Upper lobe of left lung (tissue), 6 donors: ENCODE measurements at regions not wholly inside any gene's neighbourhood (a gene's known extent, or its start where the extent isn't known, plus 50 kb on each side); places are given as distances from the start of the nearest gene placed in this dataset.

Source experiments
- ATAC-seq, 2 donors: fragments of 200-7000 bp; cut with Tn5 transposase; one replicate each; pipeline ENCODE4 v1.9.1; 2022; ENCODE audit warnings: mild to moderate bottlenecking in 2 of 2, moderate library complexity in 2 of 2; ENCODE audit not compliant: low FRiP score in 2 of 2
- DNase-seq, 2 donors: peaks; one replicate each; pipeline ENCODE4 v3.0.0-alpha.2; 2019 to 2020
- H3K27ac ChIP-seq, 4 donors: fragments of 200-600 bp; sonication (generic); one replicate each; pipeline ENCODE4 v1.5.1; 2016 to 2019
- H3K27me3 ChIP-seq, 4 donors: fragments of 200-600 bp; sonication (generic); one replicate each; pipeline ENCODE4 v1.5.1; 2017 to 2019
- H3K36me3 ChIP-seq, 4 donors: fragments of 200-600 bp; sonication (generic); one replicate each; pipeline ENCODE4 v1.5.1; 2016 to 2019
- H3K4me1 ChIP-seq, 4 donors: fragments of 200-600 bp; sonication (generic); one replicate each; pipeline ENCODE4 v1.5.1; 2018 to 2019
- H3K4me3 ChIP-seq, 4 donors: fragments of 200-600 bp; sonication (generic); one replicate each; pipeline ENCODE4 v1.5.1; 2017 to 2019; ENCODE audit warnings: mild to moderate bottlenecking in 2 of 4, moderate library complexity in 1 of 4
- H3K9me3 ChIP-seq, 4 donors: fragments of 200-600 bp; sonication (generic); one replicate each; pipeline ENCODE4 v1.5.1; 2018 to 2019
- CTCF ChIP-seq, 6 experiments: fragments of 450-650 bp in 4 of 6; fragments of 200-600 bp in 2 of 6; sonication (generic) in 2 of 6; IDR thresholded peaks; one replicate each; pipeline ENCODE4 v1.5.1; 2016 to 2019; ENCODE audit warnings: antibody characterized with exemption in 6 of 6
- EP300 ChIP-seq, 4 donors: sonication (generic); formaldehyde crosslinking; IDR thresholded peaks; one replicate each; pipeline ENCODE4 v1.5.1; 2017; ENCODE audit warnings: antibody characterized with exemption in 4 of 4, control low read depth in 2 of 4
- POLR2A ChIP-seq, 4 donors: fragments of 450-650 bp; IDR thresholded peaks; one replicate each; pipeline ENCODE4 v1.5.1; 2016 to 2017; ENCODE audit warnings: antibody characterized with exemption in 4 of 4, mild to moderate bottlenecking in 2 of 4
- POLR2AphosphoS5 ChIP-seq, 2 donors: sonication (generic); formaldehyde crosslinking; IDR thresholded peaks; one replicate each; pipeline ENCODE4 v1.5.1; 2017; ENCODE audit warnings: antibody characterized with exemption in 2 of 2
- WGBS, 2 donors: methylation state at CpG; one replicate each; pipeline ENCODE4 v1.1.5; 2017 to 2018; 5-methylcytosine and 5-hydroxymethylcytosine counted together
- donor health status: DM: no; HTN: no; CAD: no; lungs with moderate emphysema.
- donor health status: DM: no; HTN: yes; CAD: no; lungs with severe emphysema.

- DNase-seq = no peak
- 100% methylated on average over 1 of the region's 1 CpG for WGBS, 2 donors
- TF ChIP-seq POLR2A (IDR thresholded peaks at IDR 0.05) (no peak), CTCF (IDR thresholded peaks at IDR 0.05) (no peak), POLR2AphosphoS5 (IDR thresholded peaks at IDR 0.05) (no peak), EP300 (IDR thresholded peaks at IDR 0.05) (no peak)
Observed at GRCh38 chr19:28046932-28047331, 1166.0 kb downstream of the UQCRFS1 start.

GRCh38 chr19:28045621-28046020, 1167.3 kb downstream of the UQCRFS1 start:
- Histone ChIP-seq H3K4me3 (no peak overlapping the region), H3K27ac (no peak overlapping the region), H3K27me3 (no peaks in the 10 kb centered on the region), H3K9me3 (peaks cover 0 to 3% (median 0%) of the 10 kb centered on the region in 4 donors), H3K4me1 (no peaks in the 10 kb centered on the region), H3K36me3 (no peaks in the 10 kb centered on the region)
- no peak for DNase-seq
- TF ChIP-seq EP300 (IDR thresholded peaks at IDR 0.05) = no peak
- no peak for TF ChIP-seq POLR2A (IDR thresholded peaks at IDR 0.05)
- TF ChIP-seq POLR2AphosphoS5 (IDR thresholded peaks at IDR 0.05) = no peak
- no peak for TF ChIP-seq CTCF (IDR thresholded peaks at IDR 0.05)
- no peak for ATAC-seq
- WGBS, 2 donors = 89% methylated on average over 2 of the region's 2 CpGs; no CpG with 5 or more reads in 1 of the 2 donors

More at GRCh38 chr19:28046932-28047331, 1166.0 kb downstream of the UQCRFS1 start:
- Histone ChIP-seq H3K27me3 (no peaks in the 10 kb centered on the region), H3K4me3 (no peak overlapping the region), H3K4me1 (no peaks in the 10 kb centered on the region), H3K9me3 (peaks cover 0 to 3% (median 0%) of the 10 kb centered on the region in 4 donors), H3K36me3 (no peaks in the 10 kb centered on the region), H3K27ac (no peak overlapping the region)
- ATAC-seq = no peak

- TF ChIP-seq POLR2AphosphoS5 (IDR thresholded peaks at IDR 0.05) (no peak), EP300 (IDR thresholded peaks at IDR 0.05) (no peak), CTCF (IDR thresholded peaks at IDR 0.05) (no peak), POLR2A (IDR thresholded peaks at IDR 0.05) (no peak)
- 83 to 89% methylated on average over 3 to 4 of the region's 4 CpGs for WGBS, 2 donors
- Histone ChIP-seq H3K4me3 (no peak overlapping the region), H3K9me3 (peaks cover 0 to 3% (median 0%) of the 10 kb centered on the region in 4 donors), H3K36me3 (no peaks in the 10 kb centered on the region), H3K27me3 (no peaks in the 10 kb centered on the region), H3K4me1 (no peaks in the 10 kb centered on the region), H3K27ac (no peak overlapping the region)
- ATAC-seq (no peak), DNase-seq (no peak)
Observed at GRCh38 chr19:28044477-28044876, 1168.5 kb downstream of the UQCRFS1 start.

GRCh38 chr19:28042516-28042915, 1170.4 kb downstream of the UQCRFS1 start:
- Histone ChIP-seq H3K9me3 (peaks cover 0 to 3% (median 0%) of the 10 kb centered on the region in 4 donors), H3K4me1 (no peaks in the 10 kb centered on the region), H3K4me3 (no peak overlapping the region), H3K27me3 (no peaks in the 10 kb centered on the region), H3K36me3 (no peaks in the 10 kb centered on the region), H3K27ac (no peak overlapping the region)
- TF ChIP-seq EP300 (IDR thresholded peaks at IDR 0.05) = no peak
- DNase-seq (no peak), ATAC-seq (no peak)
- WGBS, 2 donors = 62 to 64% methylated on average over 4 of the region's 4 CpGs

GRCh38 chr19:28039677-28040381, 1173.1 kb downstream of the UQCRFS1 start:
- H3K4me1 ChIP-seq = no peaks in the 10 kb centered on the region
- no peaks in the 10 kb centered on the region for H3K36me3 ChIP-seq
- no peaks in the 10 kb centered on the region for H3K9me3 ChIP-seq
- no peak overlapping the region for H3K27ac ChIP-seq
- TF ChIP-seq CTCF (IDR thresholded peaks at IDR 0.05) (no peak), POLR2AphosphoS5 (IDR thresholded peaks at IDR 0.05) (no peak), EP300 (IDR thresholded peaks at IDR 0.05) (no peak), POLR2A (IDR thresholded peaks at IDR 0.05) (no peak)
- ATAC-seq (no peak), DNase-seq (no peak)
- no peak overlapping the region for H3K4me3 ChIP-seq
- H3K27me3 ChIP-seq = no peaks in the 10 kb centered on the region
- WGBS, 2 donors = 90 to 93% methylated on average over 4 of the region's 4 CpGs
